ENCODE measurements at regions not wholly inside any gene's neighbourhood (a gene's known extent, or its start where the extent isn't known, plus 50 kb on each side); places are given as distances from the start of the nearest gene placed in this dataset.

GRCh38 chr15:69824877-69825406 lies 272.8 kb downstream of the TLE3 start:
- FAIRE-seq = no peak

DNA sequence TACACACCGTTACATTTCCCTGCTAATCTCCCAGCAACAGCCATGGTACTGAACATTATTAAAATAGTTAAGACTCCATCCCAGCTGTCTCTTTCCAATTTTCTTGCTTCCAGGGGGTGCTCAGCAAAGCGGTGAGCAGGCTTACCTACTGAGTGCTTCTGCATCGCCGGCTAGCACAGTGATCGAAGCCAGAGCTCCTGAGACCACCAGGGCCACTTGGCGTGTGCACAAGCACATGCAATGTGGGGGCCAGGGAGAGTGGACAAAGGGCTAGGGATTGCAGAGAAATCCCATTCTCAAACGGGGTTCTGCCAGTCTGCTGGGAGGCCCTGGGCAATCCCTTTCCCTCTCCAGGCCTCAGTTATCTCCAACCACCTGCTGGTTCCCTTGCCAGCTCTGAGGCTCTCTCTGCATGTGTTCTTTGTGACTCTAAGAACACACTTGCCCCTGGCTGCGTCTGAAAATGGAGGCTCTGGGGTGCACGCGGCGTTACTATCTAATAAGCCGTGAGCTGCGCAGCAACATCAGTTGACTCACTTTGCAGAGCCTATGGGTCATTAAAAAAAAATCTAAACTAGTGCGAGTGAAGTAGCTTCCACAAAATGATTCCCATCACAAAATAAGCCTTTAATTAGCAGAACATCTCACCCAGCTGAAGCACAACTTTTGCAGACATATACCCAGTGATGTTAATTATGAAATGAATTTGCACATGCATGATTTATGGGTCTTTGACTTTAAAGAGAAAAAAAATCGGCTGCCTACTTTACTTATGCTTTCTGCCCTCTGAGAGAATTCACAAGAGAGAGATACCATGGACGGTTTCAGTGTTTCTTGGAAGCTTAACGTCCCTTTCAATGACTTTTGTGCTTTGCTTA lies 271.5 kb downstream of the TLE3 start:
- no peak for FAIRE-seq

- FAIRE-seq = no peak
Measured at GRCh38 chr15:69826819-69827175, 270.9 kb downstream of the TLE3 start.

DNA sequence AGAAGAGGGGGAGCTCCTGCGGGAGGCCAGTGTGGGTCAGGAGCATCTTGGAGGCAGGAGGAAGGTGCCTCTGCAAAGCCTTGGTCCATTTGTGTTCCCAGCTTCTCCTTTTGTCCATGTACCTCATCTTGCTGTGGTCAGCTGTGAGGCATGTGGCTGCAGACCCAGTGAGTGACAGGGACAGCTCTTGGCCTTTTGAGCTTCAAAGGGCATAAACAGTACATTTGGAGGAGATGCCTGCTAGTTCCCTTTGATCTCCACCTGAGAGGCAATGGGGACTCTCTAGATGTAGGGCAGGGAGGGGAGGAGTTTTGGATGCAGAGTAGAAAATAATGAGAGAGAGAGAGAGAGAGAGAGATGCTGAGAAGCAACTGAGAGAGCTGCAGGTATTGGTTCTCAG lies 270.0 kb downstream of the TLE3 start:
- no peak for FAIRE-seq

DNA sequence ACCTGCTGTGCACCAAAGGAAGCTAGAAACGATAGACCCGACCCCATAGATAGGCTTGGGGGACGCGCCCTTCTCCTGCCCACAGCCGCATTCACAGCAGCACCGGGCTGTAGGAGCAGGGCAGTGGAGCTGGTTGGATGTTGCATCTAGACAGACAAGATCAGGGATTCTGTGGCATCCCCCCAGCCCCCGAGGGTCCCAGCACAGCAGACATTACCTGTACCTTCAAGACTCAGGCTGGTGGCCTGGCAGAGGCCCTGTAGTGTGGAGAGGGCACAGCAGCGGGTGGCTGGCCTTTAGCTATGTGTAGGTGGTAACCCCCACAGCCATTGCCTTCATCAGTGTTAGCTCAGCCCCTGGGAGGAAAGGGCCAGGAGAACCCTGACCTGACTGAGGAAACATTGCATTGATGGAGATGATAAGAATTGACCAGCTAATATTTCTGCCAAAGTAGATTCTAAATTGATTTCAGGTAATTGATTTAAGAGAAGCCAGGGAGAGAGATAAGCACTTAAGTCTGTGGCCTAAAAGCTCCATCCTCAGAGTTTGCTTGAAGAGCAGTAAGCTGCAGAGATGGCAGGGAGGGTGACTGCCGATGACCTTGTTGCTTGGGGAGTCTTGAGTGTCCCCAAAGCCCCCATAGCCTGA lies 269.4 kb downstream of the TLE3 start:
- no peak for FAIRE-seq

- no peak for FAIRE-seq
Measured at GRCh38 chr15:69829974-69830373, 267.7 kb downstream of the TLE3 start.

DNA sequence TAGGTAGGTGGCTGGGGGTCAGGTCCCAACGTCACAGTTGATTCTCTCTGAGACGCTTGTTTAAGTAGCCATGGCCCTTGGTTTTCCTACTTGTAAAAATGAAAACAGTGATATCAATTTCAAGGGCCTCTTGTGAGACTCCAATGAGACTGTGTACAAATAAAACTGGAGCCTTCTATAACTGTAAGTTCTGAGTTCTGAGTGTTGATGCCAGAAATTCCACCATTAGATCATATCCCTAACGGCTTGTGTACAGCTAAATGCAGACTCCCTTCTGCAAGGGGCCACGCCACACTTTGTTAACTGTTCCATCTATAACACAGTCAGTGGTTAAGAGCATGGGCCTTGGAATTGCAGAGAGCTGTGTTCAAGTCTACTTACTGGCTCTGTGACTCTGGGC lies 267.3 kb downstream of the TLE3 start:
- no peak for FAIRE-seq

- no peak for FAIRE-seq
Measured at GRCh38 chr15:69830876-69831275, 266.8 kb downstream of the TLE3 start.

DNA sequence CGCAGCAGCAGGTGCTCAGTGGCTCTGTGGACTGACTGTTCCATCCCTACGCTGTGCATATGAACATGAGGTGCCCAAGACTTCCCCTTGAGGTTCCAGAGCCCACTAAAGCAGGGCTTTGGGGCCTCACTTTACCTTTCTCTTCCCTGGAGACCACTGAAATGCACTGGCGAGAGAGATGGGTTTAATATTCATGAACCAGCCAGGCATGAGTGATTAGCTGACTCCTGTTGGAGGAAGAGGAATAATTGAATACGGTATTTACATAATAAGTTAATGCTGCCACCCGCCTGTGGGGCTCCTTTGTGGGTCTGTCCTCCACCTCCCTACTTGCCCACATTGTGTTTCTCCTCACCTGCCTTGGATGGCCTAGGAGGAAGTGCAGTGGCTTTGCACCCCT lies 263.4 kb downstream of the TLE3 start:
- no peak for FAIRE-seq

DNA sequence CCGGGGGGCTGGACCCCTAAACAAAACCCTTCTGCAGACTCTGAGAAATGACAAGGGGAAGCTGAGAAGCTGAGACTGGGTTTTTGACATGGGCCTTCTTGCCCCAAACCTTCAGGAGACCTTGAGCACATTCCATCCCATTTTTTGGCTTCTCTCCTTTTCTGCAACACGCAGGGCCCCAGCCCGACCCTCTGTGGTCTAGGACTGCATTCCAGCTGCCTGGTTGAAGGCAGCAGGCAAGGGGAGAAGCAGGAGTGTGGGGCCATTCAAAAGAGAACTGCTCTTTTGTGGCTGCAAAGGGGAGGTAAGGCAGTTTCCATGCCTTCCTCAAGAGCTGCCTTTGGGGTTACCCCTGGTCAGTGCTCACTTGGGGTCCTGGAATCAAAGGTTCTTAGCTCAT lies 263.0 kb downstream of the TLE3 start:
- no peak for FAIRE-seq

DNA sequence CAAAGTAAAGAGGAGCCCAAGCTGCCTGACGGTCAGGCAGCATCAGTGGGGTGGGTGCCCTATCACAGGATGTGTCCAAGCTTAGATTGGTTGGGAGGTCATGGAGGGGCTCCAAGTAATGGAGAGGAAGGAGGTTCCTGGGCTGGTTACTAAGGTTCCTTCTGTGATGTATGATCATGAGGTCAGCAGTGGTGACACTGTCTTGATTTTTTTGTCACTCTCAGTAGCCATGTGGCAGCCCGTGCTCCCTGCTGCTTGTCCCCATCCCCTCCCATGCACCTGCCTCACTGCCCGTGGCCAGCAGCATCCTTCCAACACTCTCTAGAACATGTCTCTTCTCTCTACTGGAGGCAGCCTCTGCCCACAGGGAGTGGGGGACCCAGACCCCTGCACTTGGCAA lies 261.7 kb downstream of the TLE3 start:
- no peak for FAIRE-seq

DNA sequence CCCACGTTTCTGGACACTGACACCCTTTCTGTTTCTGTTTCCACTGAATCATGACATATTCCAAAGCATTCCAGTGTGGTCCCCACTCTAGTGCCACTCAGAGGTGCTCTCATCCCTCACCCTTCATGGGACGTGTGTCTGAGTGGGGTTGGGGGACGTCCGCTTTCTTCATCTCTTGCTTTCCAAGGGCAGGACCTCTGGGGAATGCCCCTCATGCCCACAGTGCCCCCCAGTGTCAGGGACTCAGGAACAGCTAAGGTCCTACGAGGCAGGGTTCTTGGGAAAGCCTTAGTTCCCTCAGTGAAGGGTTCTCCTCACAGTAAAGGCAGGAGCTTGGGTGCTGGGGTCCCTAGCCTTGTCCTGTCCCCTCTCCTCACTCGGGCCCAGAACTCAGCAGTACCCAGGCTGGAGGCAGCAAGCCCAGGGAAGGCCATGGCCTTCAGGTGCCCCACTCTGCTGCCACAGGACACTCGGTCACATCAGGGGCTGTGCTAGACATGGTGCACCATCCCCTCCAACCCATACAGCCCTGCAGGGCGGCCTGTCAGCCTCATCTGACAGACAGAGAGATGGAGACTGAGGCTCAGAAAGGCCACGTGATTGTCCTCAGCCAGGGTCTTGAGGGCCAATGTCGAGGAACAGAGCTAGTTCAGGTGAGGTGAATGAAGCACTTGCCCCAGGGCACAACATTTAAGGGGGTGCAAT lies 261.0 kb downstream of the TLE3 start:
- FAIRE-seq = no peak

DNA sequence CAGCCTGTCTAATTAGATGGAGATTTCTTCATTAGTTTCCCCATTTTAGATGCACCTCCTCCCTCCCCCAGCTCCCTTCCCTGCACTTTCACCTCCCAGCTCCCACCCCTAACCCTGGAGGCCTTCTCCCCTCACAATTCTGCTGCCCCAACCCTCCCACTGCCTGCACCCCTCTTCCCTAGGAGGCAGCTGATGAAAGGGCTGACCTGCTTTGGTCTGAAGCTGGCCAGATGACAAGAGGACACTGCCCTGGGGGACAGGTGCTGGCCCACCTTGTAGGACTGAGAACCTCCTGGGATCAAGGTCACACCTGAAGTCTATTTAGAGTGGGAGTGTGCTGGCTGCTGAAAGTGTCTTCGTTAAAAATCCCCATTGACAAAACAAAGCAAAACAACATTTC lies 259.4 kb downstream of the TLE3 start:
- no peak for FAIRE-seq

DNA sequence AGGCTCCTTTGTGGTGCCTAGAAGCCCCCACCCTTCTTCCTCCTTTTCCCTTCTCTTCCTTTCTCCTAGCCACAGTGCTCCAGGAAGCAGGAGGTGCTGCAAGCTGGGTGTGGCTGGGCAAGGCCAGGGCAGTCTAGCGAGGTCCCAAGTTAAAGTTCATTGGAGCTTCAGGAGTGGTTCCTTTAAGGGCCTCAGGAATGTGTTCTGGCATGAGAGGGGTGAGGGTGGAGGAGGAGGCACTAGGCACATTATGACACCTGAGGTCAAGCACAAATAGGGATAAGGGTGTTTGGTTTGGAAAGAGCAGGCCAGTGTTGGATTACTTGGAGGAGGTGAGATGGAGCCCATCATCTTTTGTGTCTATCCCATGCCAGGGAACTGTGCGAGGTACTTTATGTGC lies 258.7 kb downstream of the TLE3 start:
- FAIRE-seq = no peak

DNA sequence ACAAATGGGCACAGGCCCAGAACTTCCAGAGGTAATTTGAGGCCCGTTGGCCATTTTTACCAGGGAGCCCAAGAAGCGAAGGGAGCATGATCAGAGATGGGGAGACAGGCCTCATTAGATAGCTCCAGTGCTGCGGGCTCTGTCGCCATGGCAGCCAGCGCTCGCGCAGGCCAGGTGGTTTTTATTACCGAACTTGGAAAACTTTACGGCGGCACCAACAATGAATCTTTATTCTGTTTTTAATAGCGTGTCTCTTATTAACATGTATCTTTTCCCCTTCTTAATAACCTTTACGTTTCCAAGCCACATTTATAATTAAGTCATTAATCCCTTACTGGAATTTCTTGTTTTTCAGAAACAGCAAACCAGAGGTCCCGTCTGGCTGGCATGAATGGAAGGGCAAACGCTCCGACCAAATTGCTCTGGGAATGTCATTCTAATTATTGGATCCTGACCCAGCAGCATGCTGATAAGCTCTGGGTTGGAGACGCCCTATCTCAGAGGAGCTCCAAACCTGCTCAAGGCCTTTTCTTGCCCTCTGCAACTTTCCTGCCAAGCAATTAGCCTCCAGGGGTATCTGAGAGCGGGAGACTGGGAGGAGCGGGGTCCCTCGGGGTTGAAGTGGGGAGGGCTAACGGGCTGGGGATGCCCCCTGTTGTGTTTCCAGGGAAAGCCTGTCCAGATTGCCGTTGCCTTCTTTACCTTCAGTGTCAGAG lies 256.4 kb downstream of the TLE3 start:
- no peak for FAIRE-seq

DNA sequence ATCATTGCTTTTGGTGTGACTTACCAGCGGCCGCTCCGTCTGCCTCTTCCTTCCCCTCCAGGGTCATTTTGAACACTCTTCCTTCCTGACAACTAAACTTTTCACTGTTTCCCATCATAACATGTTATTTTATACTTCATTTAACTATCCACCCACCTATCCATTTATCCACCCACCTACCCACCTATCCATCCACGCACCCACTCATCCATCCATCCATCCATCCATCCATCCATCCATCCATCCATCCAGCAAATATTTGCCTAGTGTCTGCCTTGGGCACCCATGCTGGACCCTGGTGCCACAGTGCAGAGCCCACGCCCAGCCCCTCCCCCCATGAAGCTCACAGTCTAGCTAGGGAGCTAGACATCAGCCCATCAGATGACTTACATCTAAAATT lies 254.9 kb downstream of the TLE3 start:
- no peak for FAIRE-seq

DNA sequence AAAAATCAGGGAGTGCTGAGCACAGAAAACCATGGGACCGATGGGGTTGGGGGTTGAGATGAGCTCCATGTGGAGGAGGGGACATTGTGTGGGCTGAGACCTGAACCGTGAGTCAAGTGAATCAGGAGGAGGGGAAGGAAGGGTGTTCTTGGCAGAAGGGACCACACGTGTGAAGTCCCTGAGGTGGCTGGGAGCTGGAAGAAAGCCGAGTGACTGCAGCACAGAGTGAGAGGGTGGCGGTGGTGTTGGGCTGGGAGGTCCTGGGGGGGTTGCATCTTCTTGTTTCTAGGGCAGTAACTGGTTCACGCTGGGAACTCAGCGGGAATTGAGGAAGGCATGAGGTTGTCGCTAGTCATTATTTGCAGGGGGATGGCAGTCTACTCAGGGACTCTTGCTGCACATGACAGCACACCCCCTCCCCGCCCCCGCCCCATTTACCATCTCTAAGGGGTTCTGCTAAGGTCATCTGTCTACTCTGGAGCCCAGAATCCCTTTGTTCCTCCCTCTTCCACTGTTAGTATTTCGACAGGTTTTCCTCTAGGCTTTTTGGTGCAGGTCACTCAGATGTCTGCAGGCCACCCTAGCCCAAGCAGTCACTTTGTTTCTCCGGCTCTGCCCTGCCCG lies 254.3 kb downstream of the TLE3 start:
- FAIRE-seq = no peak

GRCh38 chr15:69843900-69844304 lies 253.8 kb downstream of the TLE3 start:
- FAIRE-seq = no peak

DNA sequence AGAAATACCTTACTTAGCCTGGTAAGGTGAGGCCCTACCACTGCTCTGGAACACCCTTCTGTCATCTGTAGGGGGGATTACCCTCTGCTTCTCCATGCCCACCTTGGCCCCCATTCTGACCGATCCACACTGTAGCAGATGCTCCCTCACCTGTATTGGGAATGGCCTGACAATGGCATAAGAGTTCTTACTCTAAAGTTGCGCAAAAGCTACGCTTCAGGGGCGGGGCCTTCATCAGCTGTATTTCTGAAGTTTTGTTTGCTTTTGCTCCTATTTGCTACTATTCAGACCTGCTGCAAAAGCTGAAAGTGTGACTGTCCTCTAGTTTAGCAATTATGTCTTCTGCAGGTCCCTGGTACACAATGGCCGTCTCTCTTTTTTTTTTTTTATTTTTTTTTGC lies 252.6 kb downstream of the TLE3 start:
- FAIRE-seq = no peak

DNA sequence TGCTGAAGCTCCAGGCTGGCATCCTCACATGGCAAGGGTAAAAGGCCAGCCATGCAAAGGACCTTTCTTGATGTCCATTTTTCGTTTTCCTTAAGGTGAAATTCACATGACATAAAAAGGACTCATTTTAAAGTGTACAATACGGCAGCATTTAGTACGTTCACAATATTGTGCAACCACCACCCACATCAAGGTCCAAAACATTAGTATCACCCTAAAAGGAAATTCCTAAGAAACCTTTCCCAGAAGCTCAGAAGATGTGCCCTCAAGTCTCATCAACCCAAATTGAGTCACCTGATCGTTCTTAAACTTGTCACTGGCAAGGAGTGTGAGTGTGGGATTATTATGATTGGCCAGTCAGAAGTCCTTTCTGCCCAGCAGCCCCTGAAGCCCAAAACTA lies 250.1 kb downstream of the TLE3 start:
- no peak for FAIRE-seq

GRCh38 chr15:69848096-69848495 lies 249.6 kb downstream of the TLE3 start:
- no peak for FAIRE-seq

DNA sequence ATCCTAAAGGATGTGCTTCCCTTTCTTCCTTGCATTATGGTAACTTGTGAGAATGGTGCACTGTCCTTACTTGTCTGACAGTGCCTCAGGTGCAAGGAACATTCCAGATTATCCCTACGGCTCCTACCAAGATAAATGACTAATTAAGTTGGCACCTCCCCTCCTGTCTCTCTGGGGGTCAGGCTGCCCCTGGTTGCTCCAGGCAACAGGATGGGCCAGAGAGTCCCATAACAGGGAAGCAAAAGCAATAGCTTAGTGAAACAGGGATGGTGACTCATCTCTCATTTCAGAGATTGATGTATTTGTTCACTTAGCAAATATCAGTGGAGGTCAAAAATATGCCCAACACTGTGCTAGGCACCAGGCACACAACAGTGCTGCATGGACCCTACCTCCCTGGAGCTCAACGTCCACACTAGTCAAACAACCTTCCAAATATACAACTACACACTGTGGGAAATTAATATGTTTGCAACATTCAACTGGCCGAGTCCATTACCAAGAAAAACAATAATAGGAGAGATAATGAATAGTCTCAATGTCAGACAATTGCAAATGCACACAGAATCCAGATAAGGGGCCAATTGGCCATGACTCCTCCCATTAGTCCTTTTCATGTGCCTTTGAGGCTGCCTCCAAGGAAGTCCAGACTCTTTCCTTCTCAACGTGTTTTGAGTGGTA lies 249.0 kb downstream of the TLE3 start:
- FAIRE-seq = no peak
